ENCODE measurements at regions not wholly inside any gene's neighbourhood (a gene's known extent, or its start where the extent isn't known, plus 50 kb on each side); places are given as distances from the start of the nearest gene placed in this dataset.

- TF ChIP-seq CTCF (conservative IDR thresholded peaks at IDR 0.05; ENCODE audit: low read length) (no peak), EZH2phosphoT487 (IDR thresholded peaks at IDR 0.05; ENCODE audit: borderline replicate concordance, low read depth, low read length) (no peak)
- intact Hi-C loops (cut with micrococcal nuclease; ENCODE audit: unreplicated experiment) = no loop called here
- Histone ChIP-seq H4K20me1 (ENCODE audit: insufficient read depth, low read length) (no peaks in the 10 kb centered on the region), H3K4me1 (ENCODE audit: insufficient read depth, low read length, poor library complexity, severe bottlenecking) (no peaks in the 10 kb centered on the region), H2AFZ (ENCODE audit: low read length) (no peak overlapping the region), H3K79me2 (ENCODE audit: insufficient read depth, low read depth, low read length) (no peaks in the 10 kb centered on the region), H3K4me3 (ENCODE audit: low read depth, low read length, poor library complexity, severe bottlenecking) (no peak overlapping the region), H3K36me3 (ENCODE audit: insufficient read depth, low read length) (no peaks in the 10 kb centered on the region), H3K4me2 (ENCODE audit: low read length) (no peak overlapping the region), H3K9me3 (ENCODE audit: low read length) (no peaks in the 10 kb centered on the region), H3K9me2 (ENCODE audit: insufficient read depth, low read length) (no peaks in the 10 kb centered on the region), H3K27ac (ENCODE audit: low read depth, low read length, poor library complexity, severe bottlenecking) (no peak overlapping the region)
- BruUV-seq (replicated peaks) = no TSS peak
- DNase-seq (ENCODE audit: low spot score) = no peak
- ChIA-PET CTCF (ENCODE audit: unreplicated experiment) (no interaction called here), POLR2A (no interaction called here)
Measured at GRCh38 chr1:96178053-96178452, 543.5 kb upstream of the PTBP2 start.

DNA sequence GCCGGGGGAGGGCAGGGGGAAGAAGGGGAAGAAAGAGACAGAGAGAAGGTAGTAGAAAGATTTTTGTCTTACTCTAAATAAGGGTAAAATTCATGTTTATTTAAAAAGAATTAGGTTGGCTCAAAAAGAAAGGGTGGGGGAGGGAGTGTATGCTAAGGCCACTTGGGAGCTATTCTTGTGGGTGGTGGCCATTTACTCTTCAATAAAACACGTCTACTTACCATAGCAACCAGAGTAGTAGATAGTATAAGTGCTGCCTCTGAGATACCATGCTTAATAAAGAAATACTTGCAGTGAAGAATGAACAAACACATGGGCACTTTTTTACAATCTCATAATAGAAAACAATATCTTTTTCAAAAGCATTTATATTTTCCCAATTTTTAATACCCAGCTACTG lies 538.1 kb upstream of the PTBP2 start:
- no peaks in the 10 kb centered on the region for H3K9me2 ChIP-seq (ENCODE audit: insufficient read depth, low read length)
- ChIA-PET POLR2A (interaction anchor here (0.6 to 0.7 kb wide), 4 partner anchors 108 to 446 kb away, joined by 4 to 8 read pairs (median 4); no protein-coding TSS in a partner anchor), CTCF (ENCODE audit: unreplicated experiment) (no interaction called here)
- no peak overlapping the region for H3K27ac ChIP-seq (ENCODE audit: low read depth, low read length, poor library complexity, severe bottlenecking)
- no peak overlapping the region for H3K4me3 ChIP-seq (ENCODE audit: low read depth, low read length, poor library complexity, severe bottlenecking)
- H3K4me1 ChIP-seq (ENCODE audit: insufficient read depth, low read length, poor library complexity, severe bottlenecking) = no peaks in the 10 kb centered on the region
- no peaks in the 10 kb centered on the region for H3K9me3 ChIP-seq (ENCODE audit: low read length)
- H3K4me2 ChIP-seq (ENCODE audit: low read length) = no peak overlapping the region
- no peaks in the 10 kb centered on the region for H4K20me1 ChIP-seq (ENCODE audit: insufficient read depth, low read length)
- no peak for TF ChIP-seq EZH2phosphoT487 (IDR thresholded peaks at IDR 0.05; ENCODE audit: borderline replicate concordance, low read depth, low read length)
- TF ChIP-seq CTCF (conservative IDR thresholded peaks at IDR 0.05; ENCODE audit: low read length) = no peak
- intact Hi-C loops (cut with micrococcal nuclease; ENCODE audit: unreplicated experiment) = no loop called here
- no peaks in the 10 kb centered on the region for H3K79me2 ChIP-seq (ENCODE audit: insufficient read depth, low read depth, low read length)
- BruUV-seq (replicated peaks) = no TSS peak
- no peaks in the 10 kb centered on the region for H3K36me3 ChIP-seq (ENCODE audit: insufficient read depth, low read length)
- no peak for DNase-seq (ENCODE audit: low spot score)
- no peak overlapping the region for H2AFZ ChIP-seq (ENCODE audit: low read length)

DNA sequence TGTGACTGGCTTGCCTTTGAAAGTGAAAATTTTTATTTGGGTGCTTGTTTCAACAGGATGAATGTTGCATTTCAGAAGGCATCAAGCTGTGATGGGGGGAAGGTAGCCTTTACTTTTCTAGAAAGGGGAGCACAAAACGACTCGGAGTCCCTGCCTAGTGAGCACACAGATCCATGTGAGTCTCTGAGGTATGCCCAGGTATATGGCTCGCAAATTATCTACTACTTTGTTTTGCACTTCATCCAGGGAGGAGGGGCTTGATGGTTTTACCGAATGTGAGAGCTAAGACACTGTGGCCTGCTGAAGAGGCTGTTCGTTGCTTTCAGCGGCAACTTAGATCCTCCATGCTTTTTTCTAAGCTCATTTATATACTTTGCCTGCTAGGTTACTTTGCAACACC lies 537.7 kb upstream of the PTBP2 start:
- no peak for TF ChIP-seq EZH2phosphoT487 (IDR thresholded peaks at IDR 0.05; ENCODE audit: borderline replicate concordance, low read depth, low read length)
- no peak for TF ChIP-seq CTCF (conservative IDR thresholded peaks at IDR 0.05; ENCODE audit: low read length)
- DNase-seq (ENCODE audit: low spot score) = no peak
- Histone ChIP-seq H3K9me3 (ENCODE audit: low read length) (no peaks in the 10 kb centered on the region), H3K36me3 (ENCODE audit: insufficient read depth, low read length) (no peaks in the 10 kb centered on the region), H3K4me3 (ENCODE audit: low read depth, low read length, poor library complexity, severe bottlenecking) (no peak overlapping the region), H2AFZ (ENCODE audit: low read length) (no peak overlapping the region), H3K9me2 (ENCODE audit: insufficient read depth, low read length) (no peaks in the 10 kb centered on the region), H3K4me2 (ENCODE audit: low read length) (no peak overlapping the region), H4K20me1 (ENCODE audit: insufficient read depth, low read length) (no peaks in the 10 kb centered on the region), H3K27ac (ENCODE audit: low read depth, low read length, poor library complexity, severe bottlenecking) (no peak overlapping the region), H3K79me2 (ENCODE audit: insufficient read depth, low read depth, low read length) (no peaks in the 10 kb centered on the region), H3K4me1 (ENCODE audit: insufficient read depth, low read length, poor library complexity, severe bottlenecking) (no peaks in the 10 kb centered on the region)
- POLR2A ChIA-PET = interaction anchor here (0.6 to 0.7 kb wide), 3 partner anchors 108 to 446 kb away, joined by 4 to 8 read pairs (median 5); no protein-coding TSS in a partner anchor
- BruUV-seq (replicated peaks) = no TSS peak
- CTCF ChIA-PET (ENCODE audit: unreplicated experiment) = no interaction called here
- intact Hi-C loops (cut with micrococcal nuclease; ENCODE audit: unreplicated experiment) = no loop called here

Data from OCI-LY7 (cell line).